Transverse colon (tissue), 4 donors: ENCODE measurements at regions not wholly inside any gene's neighbourhood (a gene's known extent, or its start where the extent isn't known, plus 50 kb on each side); places are given as distances from the start of the nearest gene placed in this dataset.

Experiments
- CTCF ChIP-seq, 5 experiments: fragments of 200-600 bp in 3 of 5; fragments of 450-650 bp in 2 of 5; sonication (generic) in 3 of 5; IDR thresholded peaks; 1 replicate in 2 of 5; 2 replicates in 3 of 5; pipeline ENCODE4 v1.5.1; 2016 to 2017; ENCODE audit warnings: antibody characterized with exemption in 5 of 5, inconsistent platforms in 3 of 5, mild to moderate bottlenecking in 2 of 5, moderate library complexity in 1 of 5
- POLR2A ChIP-seq: fragments of 450-650 bp; IDR thresholded peaks from one replicate; pipeline ENCODE4 v1.6.1; 2016; ENCODE audit warnings: antibody characterized with exemption, mild to moderate bottlenecking, moderate library complexity
- POLR2AphosphoS5 ChIP-seq, 3 donors: sonication (generic); formaldehyde crosslinking; IDR thresholded peaks; one replicate each; pipeline ENCODE4 v1.6.1; 2016; ENCODE audit warnings: antibody characterized with exemption in 3 of 3

- no peak for TF ChIP-seq CTCF (IDR thresholded peaks at IDR 0.05)
- TF ChIP-seq POLR2A: no peak
- TF ChIP-seq POLR2AphosphoS5 (IDR thresholded peaks at IDR 0.05): no peak
Measured at GRCh38 chr7:26600411-26600810, 264.0 kb downstream of the SKAP2 start.
